ENCODE measurements at regions not wholly inside any gene's neighbourhood (a gene's known extent, or its start where the extent isn't known, plus 50 kb on each side); places are given as distances from the start of the nearest gene placed in this dataset.

DNA sequence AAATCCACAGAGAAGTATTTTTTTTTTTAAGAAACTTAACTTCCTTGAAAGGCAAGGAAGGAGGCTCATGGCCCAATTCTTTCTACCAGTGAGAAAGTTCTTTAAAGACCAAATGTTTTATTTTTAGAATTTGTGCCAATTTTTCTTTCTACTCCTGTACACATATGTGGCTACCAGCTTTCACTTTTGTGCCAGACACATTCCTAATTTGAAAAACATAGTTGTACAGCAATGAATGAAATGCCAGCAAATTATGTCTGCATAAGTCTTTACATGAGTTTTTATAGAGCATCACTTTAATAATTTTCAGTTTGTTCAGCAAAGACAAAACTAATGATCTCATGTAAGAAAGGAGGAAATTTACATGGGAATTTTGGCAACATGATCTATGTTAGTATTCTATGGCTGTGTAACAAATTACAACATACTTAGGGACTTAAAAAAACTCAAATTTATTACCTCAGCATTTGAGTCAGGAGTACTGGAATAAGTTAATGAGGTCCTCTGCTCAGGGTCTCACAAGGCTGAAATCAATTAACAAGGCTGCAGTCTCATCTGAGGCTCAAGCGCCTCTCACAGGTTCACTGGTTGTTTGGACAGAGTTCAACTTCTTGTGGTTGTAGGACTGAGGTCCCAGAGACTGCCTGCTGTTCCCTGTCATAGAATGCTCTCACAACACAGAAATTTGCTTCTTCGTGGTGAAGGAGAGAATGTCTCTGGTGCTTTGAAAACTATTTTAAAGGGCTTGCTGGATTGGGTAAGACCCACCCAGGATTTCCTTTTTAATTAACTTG lies 678.2 kb upstream of the FAM241A start:
- Histone ChIP-seq H3K9ac (ENCODE audit: low read length) (no peak overlapping the region), H3K27ac (ENCODE audit: low read depth, low read length) (no peak overlapping the region), H3K36me3 (ENCODE audit: insufficient read depth, low read length) (no peaks in the 10 kb centered on the region), H3K4me1 (ENCODE audit: insufficient read depth, low read length) (no peaks in the 10 kb centered on the region), H3K9me3 (ENCODE audit: low read length) (no peaks in the 10 kb centered on the region), H3K4me3 (ENCODE audit: low read depth in 1 of 2, low read length in 2 of 2) (no peak overlapping the region), H3K27me3 (ENCODE audit: control insufficient read depth in 1 of 2, insufficient read depth in 2 of 2, low read length in 2 of 2) (no peaks in the 10 kb centered on the region)

GRCh38 chr4:111475001-111475400 lies 670.3 kb upstream of the FAM241A start:
- Histone ChIP-seq H3K36me3 (ENCODE audit: insufficient read depth, low read length) (no peaks in the 10 kb centered on the region), H3K4me1 (ENCODE audit: insufficient read depth, low read length) (no peaks in the 10 kb centered on the region), H3K9ac (ENCODE audit: low read length) (no peak overlapping the region), H3K4me3 (ENCODE audit: low read depth in 1 of 2, low read length in 2 of 2) (no peak overlapping the region), H3K27me3 (ENCODE audit: control insufficient read depth in 1 of 2, insufficient read depth in 2 of 2, low read length in 2 of 2) (no peaks in the 10 kb centered on the region), H3K9me3 (ENCODE audit: low read length) (no peaks in the 10 kb centered on the region), H3K27ac (ENCODE audit: low read depth, low read length) (no peak overlapping the region)

DNA sequence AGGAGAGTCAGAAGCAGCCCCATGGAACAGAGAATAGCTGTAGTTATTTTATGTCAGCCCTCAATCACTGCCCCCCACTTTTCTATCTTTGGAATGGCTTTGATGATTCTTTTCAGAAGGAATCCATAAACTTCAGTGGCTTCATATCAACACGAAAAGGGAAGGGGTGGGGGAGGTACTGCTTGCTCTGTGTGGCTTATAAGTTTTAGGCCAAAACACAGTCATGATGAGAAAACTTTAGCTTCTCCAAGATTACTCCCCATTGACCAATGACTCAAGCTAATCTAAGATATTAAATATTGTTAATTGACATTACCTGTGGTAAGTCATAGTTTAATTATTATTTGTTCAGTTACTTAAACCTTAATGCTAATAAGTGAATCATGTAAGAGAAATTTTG lies 669.6 kb upstream of the FAM241A start:
- Histone ChIP-seq H3K27ac (ENCODE audit: low read depth, low read length) (no peak overlapping the region), H3K4me1 (ENCODE audit: insufficient read depth, low read length) (no peaks in the 10 kb centered on the region), H3K9ac (ENCODE audit: low read length) (no peak overlapping the region), H3K4me3 (ENCODE audit: low read depth in 1 of 2, low read length in 2 of 2) (no peak overlapping the region), H3K27me3 (ENCODE audit: control insufficient read depth in 1 of 2, insufficient read depth in 2 of 2, low read length in 2 of 2) (no peaks in the 10 kb centered on the region), H3K36me3 (ENCODE audit: insufficient read depth, low read length) (no peaks in the 10 kb centered on the region), H3K9me3 (ENCODE audit: low read length) (no peaks in the 10 kb centered on the region)

- Histone ChIP-seq H3K4me3 (ENCODE audit: low read depth in 1 of 2, low read length in 2 of 2) (no peak overlapping the region), H3K9ac (ENCODE audit: low read length) (no peak overlapping the region), H3K9me3 (ENCODE audit: low read length) (no peaks in the 10 kb centered on the region), H3K27me3 (ENCODE audit: control insufficient read depth in 1 of 2, insufficient read depth in 2 of 2, low read length in 2 of 2) (no peaks in the 10 kb centered on the region), H3K4me1 (ENCODE audit: insufficient read depth, low read length) (no peaks in the 10 kb centered on the region), H3K27ac (ENCODE audit: low read depth, low read length) (no peak overlapping the region), H3K36me3 (ENCODE audit: insufficient read depth, low read length) (no peaks in the 10 kb centered on the region)
These were observed 664.7 kb upstream of the FAM241A start for GRCh38 chr4:111480510-111480909.

- no peaks in the 10 kb centered on the region for H3K9me3 ChIP-seq (ENCODE audit: low read length)
- H3K36me3 ChIP-seq (ENCODE audit: insufficient read depth, low read length), result no peaks in the 10 kb centered on the region
- no peak overlapping the region for H3K9ac ChIP-seq (ENCODE audit: low read length)
- no peaks in the 10 kb centered on the region for H3K27me3 ChIP-seq (ENCODE audit: control insufficient read depth in 1 of 2, insufficient read depth in 2 of 2, low read length in 2 of 2)
- H3K4me1 ChIP-seq (ENCODE audit: insufficient read depth, low read length), result no peaks in the 10 kb centered on the region
- H3K4me3 ChIP-seq (ENCODE audit: low read depth in 1 of 2, low read length in 2 of 2), result no peak overlapping the region
- H3K27ac ChIP-seq (ENCODE audit: low read depth, low read length), result no peak overlapping the region
These were observed 661.7 kb upstream of the FAM241A start for GRCh38 chr4:111483375-111484169.

DNA sequence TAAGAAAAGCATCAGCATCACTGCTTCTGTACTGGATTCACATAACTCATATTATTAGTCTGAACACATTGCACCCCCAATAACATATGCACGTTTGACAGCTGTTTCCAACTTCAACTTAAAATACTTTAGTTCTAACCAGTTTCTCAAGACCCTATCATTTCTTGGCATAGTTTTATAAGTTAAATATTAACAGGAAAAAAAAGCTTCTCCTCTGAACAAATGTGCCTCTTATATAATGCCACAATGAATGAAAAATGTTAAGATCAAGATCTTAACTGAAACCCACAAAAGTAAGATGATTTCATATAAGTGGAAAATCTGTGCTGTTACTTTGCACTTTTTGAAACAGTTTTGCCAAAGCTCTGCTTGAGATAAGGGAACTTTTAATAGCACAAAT lies 652.8 kb upstream of the FAM241A start:
- H3K36me3 ChIP-seq (ENCODE audit: insufficient read depth, low read length), result no peaks in the 10 kb centered on the region
- H3K27ac ChIP-seq (ENCODE audit: low read depth, low read length), result no peak overlapping the region

DNA sequence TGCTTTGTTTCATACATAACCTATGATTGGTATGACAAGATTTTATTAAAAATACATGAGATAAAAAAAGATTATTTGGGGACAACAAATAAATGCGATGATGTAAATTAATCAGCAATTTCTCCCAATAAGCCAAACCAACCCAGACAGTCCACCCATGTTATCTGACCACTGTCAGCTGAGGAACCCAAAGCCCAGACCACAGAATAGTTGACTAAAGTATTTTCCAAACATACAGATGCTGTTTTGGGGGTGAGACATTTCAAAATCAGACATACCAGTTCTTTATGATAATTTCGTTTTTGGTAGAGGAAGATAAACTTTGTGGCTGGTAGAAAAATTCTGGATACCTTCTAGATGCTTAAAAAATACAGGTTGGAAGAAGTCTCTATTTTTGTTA lies 650.8 kb upstream of the FAM241A start:
- H3K4me3 ChIP-seq (ENCODE audit: low read depth in 1 of 2, low read length in 2 of 2), result no peak overlapping the region

More for the DNA sequence above, 652.8 kb upstream of the FAM241A start:
- H3K9me3 ChIP-seq (ENCODE audit: low read length), result no peaks in the 10 kb centered on the region
- no peak overlapping the region for H3K9ac ChIP-seq (ENCODE audit: low read length)
- H3K4me1 ChIP-seq (ENCODE audit: insufficient read depth, low read length), result no peaks in the 10 kb centered on the region
- no peak overlapping the region for H3K4me3 ChIP-seq (ENCODE audit: low read depth in 1 of 2, low read length in 2 of 2)
- H3K27me3 ChIP-seq (ENCODE audit: control insufficient read depth in 1 of 2, insufficient read depth in 2 of 2, low read length in 2 of 2), result no peaks in the 10 kb centered on the region

DNA sequence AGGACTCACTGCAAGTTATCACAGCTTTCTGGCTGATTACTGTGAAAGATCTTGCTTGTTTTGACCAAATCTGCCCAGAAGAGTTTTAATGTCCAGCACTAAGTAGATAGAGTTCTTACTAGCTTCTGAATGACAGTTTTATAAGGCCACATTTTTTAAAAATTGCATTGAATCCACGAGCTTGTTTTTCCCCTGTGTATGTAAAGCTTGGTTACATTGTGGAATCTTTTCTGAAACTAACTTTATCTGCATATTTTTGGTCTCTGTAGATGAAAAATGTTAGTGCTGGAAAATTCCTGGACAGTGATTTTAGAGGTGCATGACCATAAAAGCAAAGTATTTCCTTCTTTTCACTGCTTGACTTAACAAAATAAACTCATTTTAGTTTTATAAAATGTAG lies 650.3 kb upstream of the FAM241A start:
- Histone ChIP-seq H3K4me3 (ENCODE audit: low read depth in 1 of 2, low read length in 2 of 2) (no peak overlapping the region), H3K4me1 (ENCODE audit: insufficient read depth, low read length) (no peaks in the 10 kb centered on the region), H3K9ac (ENCODE audit: low read length) (no peak overlapping the region), H3K27ac (ENCODE audit: low read depth, low read length) (no peak overlapping the region), H3K36me3 (ENCODE audit: insufficient read depth, low read length) (no peaks in the 10 kb centered on the region), H3K27me3 (ENCODE audit: control insufficient read depth in 1 of 2, insufficient read depth in 2 of 2, low read length in 2 of 2) (no peaks in the 10 kb centered on the region), H3K9me3 (ENCODE audit: low read length) (no peaks in the 10 kb centered on the region)

More for the DNA sequence above, 650.8 kb upstream of the FAM241A start:
- H3K36me3 ChIP-seq (ENCODE audit: insufficient read depth, low read length), result no peaks in the 10 kb centered on the region
- H3K27ac ChIP-seq (ENCODE audit: low read depth, low read length), result no peak overlapping the region
- H3K9ac ChIP-seq (ENCODE audit: low read length), result no peak overlapping the region
- H3K4me1 ChIP-seq (ENCODE audit: insufficient read depth, low read length), result no peaks in the 10 kb centered on the region
- H3K9me3 ChIP-seq (ENCODE audit: low read length), result no peaks in the 10 kb centered on the region
- no peaks in the 10 kb centered on the region for H3K27me3 ChIP-seq (ENCODE audit: control insufficient read depth in 1 of 2, insufficient read depth in 2 of 2, low read length in 2 of 2)

DNA sequence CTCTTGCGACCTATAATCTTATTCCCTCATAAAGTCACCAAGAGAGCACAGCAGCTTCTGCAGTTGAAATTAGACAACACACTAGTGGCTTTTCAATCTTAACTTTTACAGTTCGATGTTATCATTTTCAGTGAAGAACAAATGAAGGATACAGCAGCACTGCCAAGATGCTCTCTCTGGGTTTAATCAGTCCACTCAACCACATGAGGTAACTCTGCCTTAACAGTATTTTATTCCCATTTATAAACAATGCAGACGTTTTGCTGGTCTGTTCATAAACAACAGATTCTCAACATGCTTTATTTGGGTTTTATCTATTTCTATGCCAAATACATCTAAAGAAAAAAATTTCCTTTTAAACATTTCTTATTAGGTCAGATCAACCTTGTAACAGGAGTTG lies 646.0 kb upstream of the FAM241A start:
- Histone ChIP-seq H3K4me3 (ENCODE audit: low read depth in 1 of 2, low read length in 2 of 2) (no peak overlapping the region), H3K9me3 (ENCODE audit: low read length) (no peaks in the 10 kb centered on the region), H3K36me3 (ENCODE audit: insufficient read depth, low read length) (no peaks in the 10 kb centered on the region), H3K27me3 (ENCODE audit: control insufficient read depth in 1 of 2, insufficient read depth in 2 of 2, low read length in 2 of 2) (no peaks in the 10 kb centered on the region), H3K27ac (ENCODE audit: low read depth, low read length) (no peak overlapping the region), H3K9ac (ENCODE audit: low read length) (no peak overlapping the region), H3K4me1 (ENCODE audit: insufficient read depth, low read length) (no peaks in the 10 kb centered on the region)

DNA sequence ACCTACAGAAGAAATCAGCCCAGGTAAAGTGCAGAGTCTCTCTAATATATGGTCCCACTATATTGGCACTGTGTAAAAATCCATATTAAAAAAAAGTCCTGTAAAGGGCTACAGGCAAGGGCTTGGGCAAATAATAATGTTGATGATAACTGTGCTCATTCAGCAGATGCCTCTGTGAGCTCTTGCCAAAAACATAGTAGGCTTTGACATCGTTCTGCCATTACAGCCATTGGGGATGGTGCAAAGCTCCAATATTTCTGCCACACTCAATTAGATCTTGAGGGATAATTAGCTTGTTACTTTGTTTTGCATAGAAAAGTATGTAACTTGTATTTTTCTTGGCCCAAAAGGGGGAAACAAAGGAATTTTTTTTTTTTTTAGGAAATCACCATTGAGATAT lies 645.5 kb upstream of the FAM241A start:
- H3K36me3 ChIP-seq (ENCODE audit: insufficient read depth, low read length), result no peaks in the 10 kb centered on the region
- no peaks in the 10 kb centered on the region for H3K4me1 ChIP-seq (ENCODE audit: insufficient read depth, low read length)
- H3K27ac ChIP-seq (ENCODE audit: low read depth, low read length), result no peak overlapping the region
- H3K4me3 ChIP-seq (ENCODE audit: low read depth in 1 of 2, low read length in 2 of 2), result no peak overlapping the region
- no peaks in the 10 kb centered on the region for H3K9me3 ChIP-seq (ENCODE audit: low read length)
- H3K9ac ChIP-seq (ENCODE audit: low read length), result no peak overlapping the region
- no peaks in the 10 kb centered on the region for H3K27me3 ChIP-seq (ENCODE audit: control insufficient read depth in 1 of 2, insufficient read depth in 2 of 2, low read length in 2 of 2)

DNA sequence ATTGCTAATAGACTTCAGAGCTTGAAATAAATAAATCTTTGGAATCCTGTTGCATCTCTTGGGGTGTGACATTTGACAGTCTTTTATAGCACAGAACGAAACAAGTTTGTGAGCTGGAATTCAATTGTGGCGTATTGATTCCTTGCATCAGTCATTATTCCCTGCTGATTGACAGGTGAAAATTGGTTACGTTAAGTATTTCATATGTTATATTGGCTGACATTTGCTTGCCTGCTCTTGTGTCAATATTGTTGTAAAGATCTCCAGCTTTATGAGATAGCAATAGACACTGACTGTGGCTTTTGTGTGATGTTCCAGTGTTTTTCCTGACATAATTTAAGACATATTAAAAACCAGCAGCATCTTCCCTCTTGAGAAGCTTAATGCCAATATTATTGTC lies 644.4 kb upstream of the FAM241A start:
- no peak overlapping the region for H3K27ac ChIP-seq (ENCODE audit: low read depth, low read length)
- H3K36me3 ChIP-seq (ENCODE audit: insufficient read depth, low read length), result no peaks in the 10 kb centered on the region
- no peaks in the 10 kb centered on the region for H3K9me3 ChIP-seq (ENCODE audit: low read length)
- H3K9ac ChIP-seq (ENCODE audit: low read length), result no peak overlapping the region
- H3K4me1 ChIP-seq (ENCODE audit: insufficient read depth, low read length), result no peaks in the 10 kb centered on the region
- no peak overlapping the region for H3K4me3 ChIP-seq (ENCODE audit: low read depth in 1 of 2, low read length in 2 of 2)
- no peaks in the 10 kb centered on the region for H3K27me3 ChIP-seq (ENCODE audit: control insufficient read depth in 1 of 2, insufficient read depth in 2 of 2, low read length in 2 of 2)

Measured in muscle layer of colon (tissue), 2 donors.